Activated T-cell treated with anti-CD3 and anti-CD28 coated beads, Interleukin-2, amount 50 U/mL, for 48 hours (primary cell): ENCODE measurements at regions not wholly inside any gene's neighbourhood (a gene's known extent, or its start where the extent isn't known, plus 50 kb on each side); places are given as distances from the start of the nearest gene placed in this dataset.

ENCODE experiments used
- DNase-seq, 2 experiments: peaks; one replicate each; pipeline ENCODE4 v3.0.0-alpha.2; 2020

GRCh38 chr10:106520698-106521097 is 643.8 kb downstream of the SORCS1 start:
- DNase-seq: no peak

GRCh38 chr10:106519376-106520030 is 645.0 kb downstream of the SORCS1 start:
- no peak for DNase-seq

GRCh38 chr10:106515206-106515790 is 649.2 kb downstream of the SORCS1 start:
- no peak for DNase-seq

- no peak for DNase-seq
These were observed 651.1 kb downstream of the SORCS1 start for GRCh38 chr10:106513352-106513771.

GRCh38 chr10:106511917-106512316 is 652.6 kb downstream of the SORCS1 start:
- no peak for DNase-seq

GRCh38 chr10:106508950-106509349 is 655.6 kb downstream of the SORCS1 start:
- no peak for DNase-seq

- DNase-seq: no peak
These were observed 657.8 kb downstream of the SORCS1 start for GRCh38 chr10:106506526-106507283.

GRCh38 chr10:106504536-106504935 is 660.0 kb downstream of the SORCS1 start:
- no peak for DNase-seq

GRCh38 chr10:106502641-106503040 is 661.9 kb downstream of the SORCS1 start:
- no peak for DNase-seq

- DNase-seq: no peak
These were observed 663.5 kb downstream of the SORCS1 start for GRCh38 chr10:106500925-106501525.

GRCh38 chr10:106500041-106500924 is 664.2 kb downstream of the SORCS1 start:
- no peak for DNase-seq

GRCh38 chr10:106499448-106499847 is 665.1 kb downstream of the SORCS1 start:
- no peak for DNase-seq

- DNase-seq: no peak
These were observed 665.8 kb downstream of the SORCS1 start for GRCh38 chr10:106498675-106499074.

- no peak for DNase-seq
These were observed 668.6 kb downstream of the SORCS1 start for GRCh38 chr10:106495931-106496330.

GRCh38 chr10:106493751-106494150 is 670.8 kb downstream of the SORCS1 start:
- DNase-seq: no peak

GRCh38 chr10:106493226-106493625 is 671.3 kb downstream of the SORCS1 start:
- no peak for DNase-seq

GRCh38 chr10:106487726-106488125 is 676.8 kb downstream of the SORCS1 start:
- no peak for DNase-seq

- DNase-seq: no peak
These were observed 682.8 kb downstream of the SORCS1 start for GRCh38 chr10:106481598-106482275.

GRCh38 chr10:106479636-106480035 is 684.9 kb downstream of the SORCS1 start:
- no peak for DNase-seq

GRCh38 chr10:106474876-106475275 is 689.6 kb downstream of the SORCS1 start:
- no peak for DNase-seq

GRCh38 chr10:106473129-106473685 is 691.3 kb downstream of the SORCS1 start:
- no peak for DNase-seq

- no peak for DNase-seq
These were observed 697.0 kb downstream of the SORCS1 start for GRCh38 chr10:106467506-106467905.
